ENCODE measurements at regions not wholly inside any gene's neighbourhood (a gene's known extent, or its start where the extent isn't known, plus 50 kb on each side); places are given as distances from the start of the nearest gene placed in this dataset.

DNA sequence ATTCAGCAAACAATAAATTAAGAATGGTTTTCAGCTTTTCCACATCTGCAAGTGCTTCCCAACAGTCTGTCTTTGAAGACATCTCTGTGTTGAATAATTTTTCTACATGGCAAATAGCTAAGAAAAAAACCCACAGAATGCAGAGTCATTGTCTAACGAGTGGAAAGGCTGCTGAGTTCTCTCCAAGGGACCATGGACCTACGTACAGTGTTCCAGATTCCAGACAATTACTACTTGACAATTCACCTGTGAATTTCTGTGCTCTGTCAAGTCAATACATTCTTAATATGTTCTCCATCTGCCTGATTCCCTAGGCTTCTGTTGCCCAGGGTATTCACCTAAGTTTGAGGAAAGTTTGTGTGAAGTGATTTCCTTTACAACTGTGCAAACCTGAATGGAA is 83.8 kb upstream of the CA10 start:
- TF ChIP-seq, protein P1, sequence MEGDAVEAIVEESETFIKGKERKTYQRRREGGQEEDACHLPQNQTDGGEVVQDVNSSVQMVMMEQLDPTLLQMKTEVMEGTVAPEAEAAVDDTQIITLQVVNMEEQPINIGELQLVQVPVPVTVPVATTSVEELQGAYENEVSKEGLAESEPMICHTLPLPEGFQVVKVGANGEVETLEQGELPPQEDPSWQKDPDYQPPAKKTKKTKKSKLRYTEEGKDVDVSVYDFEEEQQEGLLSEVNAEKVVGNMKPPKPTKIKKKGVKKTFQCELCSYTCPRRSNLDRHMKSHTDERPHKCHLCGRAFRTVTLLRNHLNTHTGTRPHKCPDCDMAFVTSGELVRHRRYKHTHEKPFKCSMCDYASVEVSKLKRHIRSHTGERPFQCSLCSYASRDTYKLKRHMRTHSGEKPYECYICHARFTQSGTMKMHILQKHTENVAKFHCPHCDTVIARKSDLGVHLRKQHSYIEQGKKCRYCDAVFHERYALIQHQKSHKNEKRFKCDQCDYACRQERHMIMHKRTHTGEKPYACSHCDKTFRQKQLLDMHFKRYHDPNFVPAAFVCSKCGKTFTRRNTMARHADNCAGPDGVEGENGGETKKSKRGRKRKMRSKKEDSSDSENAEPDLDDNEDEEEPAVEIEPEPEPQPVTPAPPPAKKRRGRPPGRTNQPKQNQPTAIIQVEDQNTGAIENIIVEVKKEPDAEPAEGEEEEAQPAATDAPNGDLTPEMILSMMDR (IDR thresholded peaks at IDR 0.05; ENCODE audit: low read depth, low read length): no peak
- no peak for TF ChIP-seq EZH2phosphoT487 (IDR thresholded peaks at IDR 0.05; ENCODE audit: low read depth)
